CD4-positive, alpha-beta memory T cell (primary cell): ENCODE measurements at regions not wholly inside any gene's neighbourhood (a gene's known extent, or its start where the extent isn't known, plus 50 kb on each side); places are given as distances from the start of the nearest gene placed in this dataset.
"Not testable (repeated sequence)": the region's sequence is repeated elsewhere in the genome, so short reads cannot be mapped to it uniquely, and the experiment has no call there.

ENCODE experiments used
- CTCF ChIA-PET: fragments of 350-600 bp; sonication (Branson Sonifier 250); formaldehyde crosslinking; loops from one replicate; lab custom pipeline; 2021; ENCODE audit warnings: inconsistent platforms; ENCODE audit not compliant: partially characterized antibody; lab: Charles Lee
- POLR2A ChIA-PET: fragments of 350-600 bp; sonication (Branson Sonifier 250); formaldehyde crosslinking; loops from one replicate; lab custom pipeline; 2021; ENCODE audit not compliant: partially characterized antibody; lab: Charles Lee
- DNase-seq, 5 donors: peaks; one replicate each; pipeline versions ENCODE4 v3.0.0 to v3.0.0-alpha.2; 2020 to 2022; ENCODE audit warnings: mixed read lengths in 1 of 5
- H3K27ac ChIP-seq: one replicate; pipeline ENCODE4 v1.7.0; 2013; ENCODE audit warnings: low read depth, low read length
- H3K27me3 ChIP-seq: 2 replicates; pipeline ENCODE4 v1.7.0; 2013; ENCODE audit warnings: mild to moderate bottlenecking, low read length, moderate library complexity; ENCODE audit not compliant: insufficient read depth
- H3K36me3 ChIP-seq: 2 replicates; pipeline ENCODE4 v1.7.0; 2013; ENCODE audit warnings: mild to moderate bottlenecking, low read length, moderate library complexity; ENCODE audit not compliant: insufficient read depth
- H3K4me1 ChIP-seq: 2 replicates; pipeline ENCODE4 v1.7.0; 2013; ENCODE audit warnings: mild to moderate bottlenecking, low read length, moderate library complexity; ENCODE audit not compliant: insufficient read depth
- H3K4me3 ChIP-seq, 2 donors: one replicate each; pipeline ENCODE4 v1.7.0; 2013; ENCODE audit warnings: low read length in 2 of 2, mild to moderate bottlenecking in 1 of 2
- H3K9me3 ChIP-seq, 2 donors: one replicate each; pipeline ENCODE4 v1.7.0; 2013; ENCODE audit warnings: low read length in 2 of 2, control low read depth in 1 of 2; ENCODE audit not compliant: control insufficient read depth in 1 of 2
- H3K27ac Mint-ChIP-seq, 7 donors: one replicate each; pipeline ENCODE4 v1.8.0; 2020 to 2021; ENCODE audit warnings: mixed read lengths in 7 of 7, mild to moderate bottlenecking in 6 of 7, inconsistent platforms in 3 of 7, moderate library complexity in 3 of 7
- H3K27me3 Mint-ChIP-seq, 2 donors: one replicate each; pipeline ENCODE4 v1.8.0; 2020 to 2021; ENCODE audit warnings: mixed read lengths in 2 of 2
- H3K36me3 Mint-ChIP-seq, 2 donors: one replicate each; pipeline ENCODE4 v1.8.0; 2020 to 2021; ENCODE audit warnings: mixed read lengths in 2 of 2, inconsistent platforms in 1 of 2, mild to moderate bottlenecking in 1 of 2
- H3K4me1 Mint-ChIP-seq, 4 donors: one replicate each; pipeline ENCODE4 v1.8.0; 2020 to 2021; ENCODE audit warnings: mixed read lengths in 4 of 4, mild to moderate bottlenecking in 1 of 4
- H3K4me3 Mint-ChIP-seq, 8 donors: one replicate each; pipeline ENCODE4 v1.8.0; 2020 to 2021; ENCODE audit warnings: mixed read lengths in 8 of 8, mild to moderate bottlenecking in 7 of 8, moderate library complexity in 6 of 8, inconsistent platforms in 3 of 8
- H3K9me3 Mint-ChIP-seq, 8 donors: one replicate each; pipeline ENCODE4 v1.8.0; 2020 to 2021; ENCODE audit warnings: mixed read lengths in 8 of 8, mild to moderate bottlenecking in 5 of 8, inconsistent platforms in 3 of 8, moderate library complexity in 1 of 8
- intact Hi-C: fragments of 100-400 bp; cut with micrococcal nuclease; formaldehyde crosslinking; loops from one replicate; pipeline ENCODE4 v1.15.1; 2023

GRCh38 chr22:11253000-11253511 is 4274.9 kb upstream of the OR11H1 start:
- Mint-ChIP-seq H3K4me1 (no peaks in the 10 kb centered on the region), H3K36me3 (no peaks in the 10 kb centered on the region), H3K27me3 (no peaks in the 10 kb centered on the region), H3K4me3 (no peak overlapping the region), H3K9me3 (no peaks in the 10 kb centered on the region), H3K27ac (no peak overlapping the region)
- H3K9me3 ChIP-seq = no peaks in the 10 kb centered on the region
- H3K4me3 ChIP-seq = no peak overlapping the region
- no peaks in the 10 kb centered on the region for H3K36me3 ChIP-seq
- DNase-seq = peak in 1 of 5 donors; percentile 10
- no peaks in the 10 kb centered on the region for H3K27me3 ChIP-seq
- intact Hi-C loops = no loop called here
- no peaks in the 10 kb centered on the region for H3K4me1 ChIP-seq
- no peak overlapping the region for H3K27ac ChIP-seq
- ChIA-PET POLR2A (no interaction called here), CTCF (no interaction called here)

GRCh38 chr22:11270981-11271380 is 4257.0 kb upstream of the OR11H1 start:
- POLR2A ChIA-PET, H3K4me3 Mint-ChIP-seq, DNase-seq, CTCF ChIA-PET, H3K27me3 ChIP-seq, intact Hi-C loops, H3K27ac ChIP-seq, H3K36me3 ChIP-seq, H3K4me3 ChIP-seq, H3K4me1 Mint-ChIP-seq, H3K27me3 Mint-ChIP-seq, H3K4me1 ChIP-seq, H3K9me3 ChIP-seq, H3K27ac Mint-ChIP-seq, H3K36me3 Mint-ChIP-seq: not testable (repeated sequence)
- peaks cover 0 to 12% (median 6%) of the 10 kb centered on the region in 8 donors for H3K9me3 Mint-ChIP-seq

- DNase-seq, H3K4me3 ChIP-seq, H3K36me3 Mint-ChIP-seq, H3K36me3 ChIP-seq, H3K4me1 ChIP-seq, POLR2A ChIA-PET, H3K4me1 Mint-ChIP-seq, intact Hi-C loops, H3K27ac ChIP-seq, H3K27me3 Mint-ChIP-seq, H3K27ac Mint-ChIP-seq, H3K9me3 ChIP-seq, CTCF ChIA-PET, H3K27me3 ChIP-seq: not testable (repeated sequence)
- peak overlapping the region in 1 of 8 donors; percentile 27 for H3K4me3 Mint-ChIP-seq
- peaks cover under 1 to 40% (median 32%) of the 10 kb centered on the region in 8 donors for H3K9me3 Mint-ChIP-seq
Measured at GRCh38 chr22:11285116-11285838, 4242.7 kb upstream of the OR11H1 start.

GRCh38 chr22:11285839-11286205 is 4242.2 kb upstream of the OR11H1 start:
- H3K36me3 Mint-ChIP-seq, H3K27ac ChIP-seq, DNase-seq, H3K27me3 Mint-ChIP-seq, H3K27me3 ChIP-seq, H3K4me1 Mint-ChIP-seq, H3K36me3 ChIP-seq, H3K4me1 ChIP-seq, H3K9me3 ChIP-seq, intact Hi-C loops, H3K4me3 ChIP-seq, H3K27ac Mint-ChIP-seq, CTCF ChIA-PET, H3K4me3 Mint-ChIP-seq, POLR2A ChIA-PET: not testable (repeated sequence)
- peaks cover 2 to 44% (median 35%) of the 10 kb centered on the region in 8 donors for H3K9me3 Mint-ChIP-seq

GRCh38 chr22:11288246-11289220 is 4239.5 kb upstream of the OR11H1 start:
- H3K27ac Mint-ChIP-seq, H3K4me3 Mint-ChIP-seq, intact Hi-C loops, H3K36me3 ChIP-seq, H3K27me3 ChIP-seq, H3K4me1 Mint-ChIP-seq, H3K4me1 ChIP-seq, POLR2A ChIA-PET, H3K9me3 ChIP-seq, H3K27ac ChIP-seq, H3K36me3 Mint-ChIP-seq, CTCF ChIA-PET, H3K27me3 Mint-ChIP-seq, H3K4me3 ChIP-seq: not testable (repeated sequence)
- H3K9me3 Mint-ChIP-seq = peaks cover 2 to 66% (median 49%) of the 10 kb centered on the region in 8 donors
- DNase-seq = peak in 1 of 5 donors; percentile 18

- DNase-seq, H3K4me1 Mint-ChIP-seq, H3K36me3 Mint-ChIP-seq, H3K4me3 ChIP-seq, intact Hi-C loops, CTCF ChIA-PET, POLR2A ChIA-PET, H3K4me3 Mint-ChIP-seq, H3K27ac Mint-ChIP-seq, H3K4me1 ChIP-seq, H3K9me3 ChIP-seq, H3K27me3 ChIP-seq, H3K27me3 Mint-ChIP-seq, H3K36me3 ChIP-seq, H3K27ac ChIP-seq: not testable (repeated sequence)
- H3K9me3 Mint-ChIP-seq = peaks cover 5 to 66% (median 50%) of the 10 kb centered on the region in 8 donors
Measured at GRCh38 chr22:11298126-11298893, 4229.7 kb upstream of the OR11H1 start.

GRCh38 chr22:11302427-11302826 is 4225.6 kb upstream of the OR11H1 start:
- H3K36me3 ChIP-seq, H3K4me3 ChIP-seq, H3K36me3 Mint-ChIP-seq, H3K27me3 Mint-ChIP-seq, CTCF ChIA-PET, H3K27me3 ChIP-seq, intact Hi-C loops, H3K4me3 Mint-ChIP-seq, POLR2A ChIA-PET, H3K27ac Mint-ChIP-seq, H3K4me1 ChIP-seq, H3K27ac ChIP-seq, H3K4me1 Mint-ChIP-seq, DNase-seq: not testable (repeated sequence)
- peaks cover 0 to 11% of the 10 kb centered on the region in 2 donors for H3K9me3 ChIP-seq
- H3K9me3 Mint-ChIP-seq = peaks cover 7 to 82% (median 69%) of the 10 kb centered on the region in 8 donors
